NCI-H69 (cell line): ENCODE measurements at regions not wholly inside any gene's neighbourhood (a gene's known extent, or its start where the extent isn't known, plus 50 kb on each side); places are given as distances from the start of the nearest gene placed in this dataset.

ENCODE experiments used
- DNase-seq: peaks from one replicate; lab custom pipeline; 2025; lab: John Stamatoyannopoulos, UW

DNA sequence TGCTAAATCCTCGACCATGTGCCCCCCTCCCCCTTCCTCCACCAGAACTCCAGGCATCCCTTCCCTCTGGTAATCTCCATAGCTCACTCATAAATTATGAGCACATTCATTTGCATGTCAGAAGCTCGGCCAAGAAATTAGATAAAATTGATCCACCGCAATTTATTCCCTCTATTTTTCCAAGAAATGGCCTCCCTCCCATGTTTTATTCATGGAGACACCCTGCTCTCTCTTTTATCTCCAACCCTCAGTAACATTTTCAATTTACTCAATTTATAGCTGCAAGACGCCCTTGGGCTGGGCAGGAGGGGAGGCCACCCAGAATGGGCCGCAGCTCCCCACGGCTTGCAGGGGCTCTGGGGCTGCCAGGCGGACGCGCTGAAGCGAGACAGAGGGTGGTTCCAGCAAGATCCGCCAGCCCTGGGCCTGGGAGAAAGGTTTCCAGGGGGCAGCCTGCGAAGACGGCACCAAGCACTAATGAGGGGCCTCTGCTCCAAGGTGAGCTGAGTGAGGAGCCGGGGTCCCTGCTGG, 54.7 kb upstream of the ZNF423 start:
- no peak for DNase-seq

DNA sequence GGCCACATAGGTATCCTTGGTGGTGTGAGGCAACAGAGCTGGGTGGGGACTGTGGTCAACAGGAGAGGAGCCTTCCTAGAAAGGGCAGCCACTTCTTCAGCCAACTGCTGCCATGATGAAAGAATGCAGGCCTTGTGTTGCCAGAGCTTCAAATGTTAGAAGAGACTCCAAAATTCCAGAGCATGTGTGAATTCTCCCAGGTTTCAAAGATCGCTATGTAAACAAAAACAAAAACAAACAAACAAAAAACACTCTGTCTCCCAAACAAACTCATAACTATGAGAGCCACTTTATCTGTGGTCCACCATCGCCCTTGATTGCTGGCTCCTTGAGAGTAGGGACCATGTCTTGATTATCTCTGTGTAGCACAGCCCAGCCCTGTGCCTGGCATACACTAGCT, 55.5 kb upstream of the ZNF423 start:
- DNase-seq, result no peak

DNA sequence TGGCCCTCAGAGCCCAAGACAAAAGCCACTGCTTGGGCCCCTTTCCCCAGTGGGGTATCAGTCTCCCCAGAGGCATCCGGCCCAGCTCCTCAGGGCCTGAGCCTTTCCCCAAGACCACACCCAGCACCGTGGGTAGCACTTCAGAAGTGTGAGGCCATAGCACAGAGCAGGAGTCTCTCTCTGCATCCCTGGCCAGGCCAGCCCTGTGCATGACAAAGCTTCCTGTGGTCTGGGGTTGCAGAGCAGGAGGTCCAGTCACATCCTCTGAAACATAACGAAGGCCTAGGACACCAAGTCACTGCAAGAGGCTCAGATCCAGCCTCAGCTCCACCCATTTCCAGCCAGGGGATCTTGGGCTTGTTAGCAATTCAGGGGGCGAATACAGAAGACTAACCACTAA, 56.8 kb upstream of the ZNF423 start:
- no peak for DNase-seq

DNA sequence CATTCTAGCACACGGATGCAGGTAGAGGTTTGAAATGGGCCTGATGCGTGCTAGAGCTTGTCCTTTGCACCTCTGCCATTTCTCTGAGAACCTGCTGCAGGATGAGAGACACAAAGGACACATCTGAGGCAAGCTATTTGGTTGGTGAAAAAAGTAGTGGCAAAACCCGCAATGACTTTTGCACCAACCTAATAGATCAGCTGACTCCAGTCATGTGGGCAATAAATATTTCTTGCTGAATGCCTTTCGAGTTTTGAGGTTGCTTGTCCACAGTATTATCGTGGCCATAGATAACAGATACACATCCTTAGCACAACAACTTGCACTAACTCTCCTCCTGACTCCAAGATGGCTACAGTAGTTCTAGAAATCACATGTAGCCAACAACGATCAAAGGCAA, 57.8 kb upstream of the ZNF423 start:
- no peak for DNase-seq

DNA sequence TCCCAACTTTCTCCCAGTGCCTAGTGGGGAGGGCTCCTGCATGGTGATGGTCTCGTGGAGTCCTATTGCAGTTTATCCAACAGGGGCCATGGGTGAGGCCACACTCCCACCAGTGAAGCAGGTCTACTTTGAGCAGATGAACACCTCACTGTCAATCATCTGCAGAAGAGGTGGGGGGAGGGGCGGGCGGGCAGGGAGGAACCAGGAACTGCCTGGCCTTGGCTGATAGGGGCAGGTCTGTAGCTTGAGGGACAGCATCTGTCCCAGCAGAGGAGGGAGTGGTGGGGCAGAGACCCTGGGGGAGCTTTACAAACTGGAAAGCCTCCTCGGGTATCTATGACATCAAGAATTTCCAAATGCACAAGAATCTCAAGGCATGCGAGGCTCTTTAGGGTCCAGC, 58.7 kb upstream of the ZNF423 start:
- DNase-seq, result no peak

- no peak for DNase-seq
These were observed 62.3 kb upstream of the ZNF423 start for GRCh38 chr16:49918257-49918656.

- no peak for DNase-seq
These were observed 63.4 kb upstream of the ZNF423 start for GRCh38 chr16:49919327-49919726.

GRCh38 chr16:49920397-49920796, 64.5 kb upstream of the ZNF423 start:
- DNase-seq, result no peak

DNA sequence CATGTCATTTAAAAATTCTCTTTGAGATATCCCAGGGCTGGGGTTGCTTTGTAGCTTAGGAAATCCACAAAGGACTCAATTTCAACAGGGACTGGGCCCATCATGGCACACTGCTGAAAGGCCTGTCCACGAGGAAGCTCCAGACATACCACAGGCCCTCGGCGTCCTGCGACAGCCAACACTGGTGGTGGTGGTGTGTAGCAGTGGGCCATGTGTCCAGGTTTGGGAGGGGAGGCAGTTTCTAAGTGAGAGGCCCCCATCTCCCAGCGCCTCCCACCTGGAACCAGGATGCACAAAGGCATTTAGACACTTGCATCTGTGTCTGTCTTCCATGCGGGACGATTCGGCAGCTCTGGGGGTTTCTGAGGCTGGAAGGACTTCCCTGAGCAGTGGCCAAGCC, 65.2 kb upstream of the ZNF423 start:
- no peak for DNase-seq

GRCh38 chr16:49921791-49922456, 66.0 kb upstream of the ZNF423 start:
- DNase-seq, result peak; percentile 76

GRCh38 chr16:49923411-49923810, 67.5 kb upstream of the ZNF423 start:
- no peak for DNase-seq

DNA sequence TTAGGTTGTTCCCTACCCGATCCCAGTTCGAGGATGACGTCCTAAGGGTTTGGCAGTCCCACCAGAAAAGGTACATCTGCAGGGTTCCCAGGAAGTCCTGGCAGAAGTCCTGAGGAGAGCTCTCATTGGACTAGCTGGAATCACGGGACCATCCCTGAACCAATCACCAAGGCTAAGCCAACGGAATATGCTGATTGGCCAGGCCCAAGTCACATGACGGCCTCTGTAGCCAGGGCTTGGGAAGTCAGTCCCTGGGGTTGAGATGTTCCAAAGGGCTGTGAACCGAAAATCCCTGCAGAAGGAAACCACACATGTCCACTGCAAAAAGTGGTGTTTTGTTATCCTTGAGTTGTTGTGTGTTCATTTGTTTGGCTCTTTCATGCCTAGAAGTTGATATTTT, 68.2 kb upstream of the ZNF423 start:
- DNase-seq, result no peak

DNA sequence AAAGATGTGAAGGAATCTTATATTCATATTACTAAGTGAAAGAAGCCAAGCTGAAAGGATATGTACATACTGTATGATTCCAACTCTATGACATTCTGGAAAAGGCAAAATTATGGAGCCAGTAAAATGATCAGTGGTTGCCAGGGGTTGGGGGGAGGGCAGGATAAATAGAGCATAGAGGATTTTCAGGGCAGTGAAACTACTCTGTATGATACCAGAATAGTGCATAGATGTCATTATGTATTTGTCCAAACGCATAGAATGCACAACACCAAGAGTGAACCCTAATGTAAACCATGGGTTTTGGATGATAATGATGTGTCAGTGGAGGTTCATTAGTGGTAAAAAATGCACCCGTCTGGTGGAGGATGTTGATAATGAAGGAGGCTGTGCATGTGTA, 71.0 kb upstream of the ZNF423 start:
- DNase-seq, result no peak

DNA sequence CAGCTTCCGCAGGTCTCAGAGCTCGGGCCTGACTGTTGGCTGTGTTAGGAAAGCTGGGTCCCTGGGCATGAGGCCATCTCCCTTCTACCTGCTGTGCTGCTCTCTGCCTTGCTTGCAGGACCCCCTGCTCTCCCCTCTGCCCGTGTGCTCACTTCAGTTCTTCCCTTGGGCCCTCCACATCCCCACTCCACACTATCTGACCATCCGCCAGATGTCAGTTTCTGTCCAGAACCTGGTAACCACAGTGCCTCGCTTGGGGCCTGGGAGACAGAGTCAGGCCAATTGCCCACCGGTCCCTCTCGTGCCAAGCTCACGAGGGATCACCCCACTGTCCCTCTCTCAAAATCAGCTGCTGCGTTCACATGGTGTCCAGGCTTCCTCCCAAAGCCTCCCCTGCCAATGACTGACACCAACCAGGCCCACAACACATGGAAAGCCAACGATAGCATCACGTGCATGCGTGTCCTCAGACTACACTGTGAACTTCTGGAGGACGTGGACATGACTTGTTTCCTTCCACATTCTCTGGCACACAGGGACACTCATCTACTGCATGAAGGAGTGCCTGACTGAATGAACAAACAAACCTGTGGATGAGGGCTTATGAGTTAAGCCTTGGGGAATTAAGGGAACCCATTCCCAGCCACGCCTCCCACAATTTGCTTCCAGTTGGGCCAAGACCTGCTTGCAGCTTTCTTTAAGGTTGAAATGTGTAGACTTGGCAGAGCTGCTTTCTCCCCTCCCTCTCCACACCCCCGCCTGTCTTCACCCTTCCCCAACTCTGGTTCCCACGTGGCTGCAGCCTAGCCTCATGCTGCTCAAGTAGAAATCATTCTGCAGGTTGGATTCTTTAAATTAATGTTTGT, 72.5 kb upstream of the ZNF423 start:
- no peak for DNase-seq

GRCh38 chr16:49929626-49930025, 73.7 kb upstream of the ZNF423 start:
- DNase-seq, result no peak

DNA sequence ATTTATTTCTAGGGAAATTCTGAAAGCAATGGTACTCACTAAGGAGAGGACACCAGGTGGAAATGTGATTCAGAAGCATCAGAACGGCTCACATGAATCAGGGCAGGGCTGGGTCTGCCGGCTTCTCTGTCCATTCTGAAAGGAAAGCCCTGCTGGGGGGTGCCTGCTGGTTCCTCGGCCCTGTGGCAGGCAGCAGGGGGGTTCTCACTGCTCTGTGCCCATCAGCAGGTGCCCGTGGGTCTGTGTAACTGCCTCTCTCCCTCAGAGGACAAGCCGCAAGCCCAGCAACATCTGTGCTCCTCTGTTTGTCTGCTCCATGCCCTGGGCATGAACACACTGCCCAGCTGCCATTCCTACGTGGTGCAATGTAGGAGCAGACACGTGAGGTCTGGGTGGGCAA, 74.9 kb upstream of the ZNF423 start:
- DNase-seq, result peak; percentile 3

GRCh38 chr16:49931266-49931665, 75.4 kb upstream of the ZNF423 start:
- no peak for DNase-seq

DNA sequence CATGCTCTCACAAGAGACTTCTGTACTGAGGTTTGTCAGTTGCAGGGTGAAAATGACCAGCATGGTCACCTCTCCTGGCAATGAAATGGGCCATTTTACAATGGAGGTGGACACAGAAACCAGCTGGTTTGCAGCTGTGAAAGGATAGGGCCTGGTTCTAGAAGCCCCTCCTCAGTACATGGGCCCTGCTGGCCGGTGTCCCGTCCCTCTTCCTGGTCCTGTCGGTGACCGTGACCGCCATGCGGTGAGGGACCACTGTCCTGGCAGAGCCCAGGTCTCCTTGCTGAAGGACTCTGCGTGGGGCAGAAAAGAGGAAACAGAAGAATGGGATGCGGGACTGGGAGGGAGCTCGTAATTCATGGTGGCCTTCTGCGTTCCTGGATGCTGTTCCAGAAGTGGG, 76.0 kb upstream of the ZNF423 start:
- no peak for DNase-seq

DNA sequence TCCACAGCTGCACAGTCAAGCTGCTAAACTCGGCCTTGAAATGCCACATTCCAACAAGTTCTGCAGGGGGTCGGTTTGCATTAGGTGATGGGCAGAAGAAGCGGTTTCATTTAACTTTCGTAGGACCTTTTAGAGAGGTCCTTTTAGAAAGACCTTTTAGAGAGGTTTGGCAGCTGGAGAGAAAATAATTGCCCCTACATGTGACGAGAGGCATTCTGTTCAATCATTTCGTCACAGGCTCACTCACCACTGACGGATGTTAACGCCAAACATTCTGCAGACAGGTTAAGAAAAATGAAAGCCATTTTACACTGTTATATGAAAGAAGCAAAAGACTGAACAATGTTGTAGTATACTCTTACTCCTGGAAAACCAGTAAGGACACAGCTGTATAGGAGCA, 76.5 kb upstream of the ZNF423 start:
- DNase-seq, result no peak

DNA sequence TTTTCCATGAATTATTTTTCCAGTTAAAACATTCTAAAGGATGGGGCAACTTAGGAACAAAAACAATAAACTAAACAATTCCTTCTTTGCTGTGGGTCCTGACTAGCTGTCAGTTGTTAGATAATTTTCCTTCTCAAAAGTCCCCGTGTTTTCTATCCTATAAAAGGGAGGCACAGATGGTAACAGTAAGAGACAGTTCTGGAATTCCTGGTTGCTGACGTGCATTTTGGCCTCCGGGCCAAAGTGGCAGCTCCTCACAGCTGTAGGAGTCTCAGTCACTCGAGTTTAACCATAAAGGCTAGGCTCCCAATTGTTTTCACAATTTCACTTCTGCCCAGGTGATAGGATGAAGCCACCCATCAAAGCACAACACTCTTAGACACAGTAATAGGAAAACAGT, 77.0 kb upstream of the ZNF423 start:
- DNase-seq, result no peak

GRCh38 chr16:49936791-49937190, 80.9 kb upstream of the ZNF423 start:
- DNase-seq, result no peak

- DNase-seq, result no peak
These were observed 82.0 kb upstream of the ZNF423 start for GRCh38 chr16:49937886-49938285.

DNA sequence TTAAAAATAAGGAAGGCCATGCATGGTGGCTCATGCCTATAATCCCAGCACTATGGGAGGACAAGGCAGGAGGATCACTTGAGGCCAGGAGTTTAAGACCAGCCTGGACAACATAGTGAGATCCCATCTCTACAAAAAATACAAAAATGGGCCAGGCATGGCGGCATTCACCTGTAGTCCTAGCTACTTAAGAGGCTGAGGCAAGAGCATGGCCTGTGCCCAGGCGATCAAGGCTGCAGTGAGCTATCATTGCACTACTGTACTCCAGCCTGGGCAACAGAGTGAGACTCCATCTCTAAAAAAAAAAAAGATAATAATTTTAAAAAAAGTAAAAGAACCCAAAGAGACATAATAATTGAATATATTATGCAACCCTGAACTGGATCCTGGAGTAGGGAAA, 83.6 kb upstream of the ZNF423 start:
- no peak for DNase-seq
